HG03521 (cell line): ENCODE measurements at regions not wholly inside any gene's neighbourhood (a gene's known extent, or its start where the extent isn't known, plus 50 kb on each side); places are given as distances from the start of the nearest gene placed in this dataset.

Source experiments
- ATAC-seq: cut with Tn5 transposase; IDR thresholded peaks from one replicate; pipeline ENCODE4 v1.9.1; 2021; ENCODE audit warnings: mild to moderate bottlenecking, moderate library complexity; ENCODE audit not compliant: unreplicated experiment

GRCh38 chr12:87846045-87846444 lies 183.2 kb downstream of the C12orf50 start:
- ATAC-seq: no peak

- ATAC-seq: no peak
These were observed 187.3 kb downstream of the C12orf50 start for GRCh38 chr12:87841935-87842334.

- ATAC-seq: no peak
These were observed 193.0 kb downstream of the C12orf50 start for GRCh38 chr12:87836190-87836589.

GRCh38 chr12:87828382-87828973 lies 200.7 kb downstream of the C12orf50 start:
- no peak for ATAC-seq

GRCh38 chr12:87827638-87828264 lies 201.4 kb downstream of the C12orf50 start:
- no peak for ATAC-seq

GRCh38 chr12:87822923-87823322 lies 206.3 kb downstream of the C12orf50 start:
- ATAC-seq: no peak

GRCh38 chr12:87820524-87821202 lies 208.5 kb downstream of the C12orf50 start:
- ATAC-seq: no peak

- ATAC-seq: no peak
These were observed 210.8 kb downstream of the C12orf50 start for GRCh38 chr12:87818441-87818840.

- no peak for ATAC-seq
These were observed 213.2 kb downstream of the C12orf50 start for GRCh38 chr12:87815771-87816585.

- no peak for ATAC-seq
These were observed 214.6 kb downstream of the C12orf50 start for GRCh38 chr12:87814625-87815024.

- ATAC-seq: no peak
These were observed 215.5 kb downstream of the C12orf50 start for GRCh38 chr12:87813476-87814234.

GRCh38 chr12:87812681-87813080 lies 216.5 kb downstream of the C12orf50 start:
- no peak for ATAC-seq

GRCh38 chr12:87812030-87812429 lies 217.2 kb downstream of the C12orf50 start:
- no peak for ATAC-seq

- no peak for ATAC-seq
These were observed 219.3 kb downstream of the C12orf50 start for GRCh38 chr12:87809916-87810315.

- no peak for ATAC-seq
These were observed 222.1 kb downstream of the C12orf50 start for GRCh38 chr12:87807086-87807485.

- ATAC-seq: no peak
These were observed 222.9 kb downstream of the C12orf50 start for GRCh38 chr12:87806310-87806709.

- ATAC-seq: no peak
These were observed 224.8 kb downstream of the C12orf50 start for GRCh38 chr12:87804386-87804785.

GRCh38 chr12:87802721-87803011 lies 226.5 kb downstream of the C12orf50 start:
- ATAC-seq: no peak

GRCh38 chr12:87801860-87802720 lies 227.1 kb downstream of the C12orf50 start:
- ATAC-seq: no peak

GRCh38 chr12:87796961-87797516 lies 232.2 kb downstream of the C12orf50 start:
- ATAC-seq: no peak
